Left ventricle myocardium superior (tissue), 1 donor: ENCODE measurements at regions not wholly inside any gene's neighbourhood (a gene's known extent, or its start where the extent isn't known, plus 50 kb on each side); places are given as distances from the start of the nearest gene placed in this dataset.
"Not testable (repeated sequence)": the region's sequence is repeated elsewhere in the genome, so short reads cannot be mapped to it uniquely, and the experiment has no call there.

Experiments
- ATAC-seq: fragments of 200-7000 bp; cut with Tn5 transposase; one replicate; pipeline ENCODE4 v1.9.1; 2020; ENCODE audit warnings: mild to moderate bottlenecking, moderate library complexity
- DNase-seq: peaks from one replicate; pipeline ENCODE4 v3.0.0-alpha.2; 2020
- intact Hi-C: fragments of 100-400 bp; cut with micrococcal nuclease; formaldehyde crosslinking; loops from one replicate; pipeline ENCODE4 v1.11.0; 2022
- donor health status: DM: no; HTN: yes; CAD: no; lungs with severe emphysema.

DNA sequence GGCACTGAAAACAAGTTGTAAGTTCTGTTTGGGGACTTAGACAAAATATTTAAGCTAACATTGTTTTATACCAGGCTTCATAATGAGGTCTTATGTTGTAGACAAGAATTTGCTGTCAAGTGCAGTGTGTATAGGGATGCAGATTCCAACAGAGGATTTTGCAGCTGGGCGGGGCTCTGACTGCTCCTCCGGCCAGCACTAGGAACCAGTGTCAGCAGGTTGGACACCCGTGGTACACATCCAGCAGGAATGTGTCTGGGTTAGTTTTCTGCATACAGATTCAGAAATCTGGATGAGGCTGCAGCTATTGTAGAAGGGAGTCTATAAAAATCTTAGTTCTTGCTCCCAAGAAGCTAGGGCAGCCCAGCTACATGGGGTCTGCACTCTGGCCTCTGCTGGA is 194.3 kb upstream of the RBM19 start:
- intact Hi-C loops = loop anchor here (10.0 kb wide), 2 partner anchors 314 to 344 kb away; no protein-coding TSS in a partner anchor
- DNase-seq = no peak
- ATAC-seq = no peak

DNA sequence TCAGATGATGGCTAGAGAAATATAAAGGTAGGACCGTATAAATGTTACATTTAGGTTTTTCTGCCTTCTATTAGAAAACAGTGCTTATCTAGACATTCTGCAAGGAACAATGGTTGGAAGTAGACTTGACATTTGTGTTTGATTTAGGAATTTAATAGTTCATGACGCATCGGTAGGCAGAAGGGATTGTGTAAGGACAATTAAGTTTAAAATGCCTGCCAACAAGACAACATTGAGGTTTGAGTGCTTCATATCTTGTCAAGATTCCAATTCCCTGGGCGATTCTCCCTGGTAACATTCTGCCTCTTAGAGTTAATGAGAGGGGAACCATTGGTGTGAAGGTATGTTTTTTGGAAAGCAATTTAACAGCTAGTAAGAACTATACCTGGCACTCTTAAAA is 186.8 kb upstream of the RBM19 start:
- DNase-seq (no peak), ATAC-seq (no peak)
- intact Hi-C loops = no loop called here

DNA sequence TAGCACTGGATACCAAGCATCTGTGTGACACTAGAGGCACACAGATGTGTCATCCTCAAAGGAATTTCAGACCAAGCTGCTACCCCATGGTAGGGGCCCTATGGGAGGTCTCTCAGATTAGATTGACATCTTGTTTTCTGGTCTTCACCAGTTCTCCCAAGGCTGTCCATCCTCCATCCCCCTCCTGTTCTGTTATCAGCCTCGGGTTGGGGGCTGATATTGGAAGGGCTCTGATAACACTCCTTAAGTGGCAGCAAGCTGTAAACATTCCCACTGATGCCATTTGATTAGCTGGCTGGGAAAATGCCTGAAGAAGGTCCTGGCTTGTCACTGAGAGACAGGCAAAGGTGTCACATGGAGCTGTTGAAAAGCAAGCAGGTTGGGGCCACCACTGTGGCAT is 185.9 kb upstream of the RBM19 start:
- ATAC-seq = no peak
- no peak for DNase-seq
- intact Hi-C loops = no loop called here

DNA sequence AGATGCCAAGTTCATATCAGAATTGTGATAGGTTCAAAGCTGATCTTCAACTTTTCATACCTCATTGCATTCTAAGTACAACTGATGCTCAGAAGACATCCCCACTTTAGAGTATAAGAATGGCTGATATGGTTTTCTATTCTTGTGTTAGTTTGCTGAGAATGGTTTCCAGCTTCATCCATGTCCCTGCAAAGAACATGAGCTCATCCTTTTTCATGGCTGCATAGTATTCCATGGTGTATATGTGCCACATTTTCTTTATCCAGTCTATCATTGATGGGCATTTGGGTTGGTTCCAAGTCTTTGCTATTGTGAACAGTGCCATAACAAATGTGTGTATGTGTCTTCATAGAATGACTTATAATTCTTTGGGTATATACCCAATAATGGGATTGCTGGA is 184.5 kb upstream of the RBM19 start:
- ATAC-seq, DNase-seq, intact Hi-C loops: not testable (repeated sequence)

DNA sequence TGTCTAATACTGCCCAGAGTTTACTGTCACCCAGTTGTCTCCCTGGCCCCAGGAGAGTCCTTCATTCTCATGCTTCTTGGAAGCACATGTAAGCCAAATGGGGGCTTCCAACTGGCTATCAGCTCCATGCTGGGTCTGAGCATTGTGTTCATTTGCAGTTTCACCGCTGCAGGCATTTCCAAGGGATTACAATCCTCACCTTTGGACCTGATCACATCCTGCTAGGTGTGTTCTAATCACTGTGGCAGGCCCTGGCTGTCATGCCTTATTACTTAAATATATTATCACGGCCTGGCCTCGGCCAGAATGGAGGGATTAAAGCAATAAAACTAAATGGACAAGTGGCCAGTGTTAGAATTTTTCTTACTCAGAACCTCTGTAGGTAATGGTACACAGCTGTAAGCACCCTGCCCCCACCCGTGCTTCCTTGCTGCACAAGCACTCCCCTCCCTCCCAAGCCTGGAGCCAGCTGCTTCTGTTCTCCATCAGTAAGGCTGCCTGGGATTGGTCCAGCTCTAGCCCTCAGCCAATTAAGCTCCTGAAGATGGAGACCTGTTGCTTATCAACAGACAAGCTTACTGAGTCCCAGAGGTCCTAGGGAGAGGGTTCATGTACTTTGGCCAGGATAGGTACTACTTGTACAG is 175.9 kb upstream of the RBM19 start:
- ATAC-seq (no peak), DNase-seq (no peak)
- intact Hi-C loops = no loop called here

DNA sequence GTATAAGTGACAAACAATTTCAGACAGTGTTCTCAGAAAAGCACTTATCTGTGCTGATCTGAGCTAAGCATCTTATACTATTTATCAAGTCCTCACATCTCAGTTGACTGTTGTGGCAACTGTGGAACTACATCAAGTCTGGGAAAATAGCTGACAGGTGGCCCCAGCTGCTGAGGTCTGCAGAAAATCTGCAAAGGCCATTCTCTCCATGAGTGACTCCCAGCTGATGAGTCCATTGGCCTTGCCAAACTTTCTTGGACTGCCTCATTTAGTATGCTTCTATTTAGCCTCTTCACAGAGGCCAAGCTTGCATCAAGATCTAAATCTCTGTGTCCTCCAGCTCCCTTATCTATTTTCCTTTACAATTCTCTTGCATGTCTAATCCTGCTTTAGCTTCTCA is 174.5 kb upstream of the RBM19 start:
- DNase-seq (no peak), ATAC-seq (no peak)
- intact Hi-C loops = no loop called here

DNA sequence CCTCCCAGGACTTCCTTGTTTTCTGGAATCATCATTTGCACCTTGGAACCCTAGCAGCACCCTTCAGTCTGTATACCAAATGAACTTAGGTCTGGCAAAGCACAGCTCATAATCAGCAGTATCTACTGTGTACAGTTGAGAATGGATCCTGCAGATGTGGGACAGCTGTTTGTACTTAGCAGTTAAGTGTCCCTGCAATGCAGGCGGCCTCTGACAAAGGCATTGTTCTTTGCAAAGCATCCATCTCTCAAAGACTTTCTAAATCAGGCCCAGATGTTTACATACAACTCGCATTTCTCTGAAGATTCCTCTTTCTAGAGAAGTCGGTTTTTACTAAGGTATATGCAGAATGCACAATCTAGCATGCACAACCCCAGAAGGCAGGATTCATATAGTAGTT is 170.5 kb upstream of the RBM19 start:
- DNase-seq (no peak), ATAC-seq (no peak)
- intact Hi-C loops = no loop called here

DNA sequence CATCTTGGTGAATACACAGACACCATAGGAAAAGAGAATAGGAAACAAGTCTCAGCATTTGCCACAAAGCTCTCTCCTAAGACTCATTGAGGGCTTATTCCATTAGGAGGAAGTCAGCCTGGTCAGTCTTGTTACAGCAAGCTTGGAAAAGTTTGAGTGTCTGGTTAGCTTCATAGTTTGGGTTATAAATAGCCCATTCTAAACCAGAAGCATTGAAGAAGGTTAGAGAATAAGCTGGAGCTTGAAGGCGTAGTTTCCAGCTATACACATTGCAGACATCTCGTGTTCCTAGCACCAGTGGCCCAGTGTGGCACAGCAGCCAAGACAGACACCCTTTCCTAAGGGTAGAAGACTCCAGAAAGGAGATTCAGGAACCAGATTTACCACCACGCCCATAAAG is 168.8 kb upstream of the RBM19 start:
- ATAC-seq = no peak
- intact Hi-C loops = no loop called here
- DNase-seq = no peak

DNA sequence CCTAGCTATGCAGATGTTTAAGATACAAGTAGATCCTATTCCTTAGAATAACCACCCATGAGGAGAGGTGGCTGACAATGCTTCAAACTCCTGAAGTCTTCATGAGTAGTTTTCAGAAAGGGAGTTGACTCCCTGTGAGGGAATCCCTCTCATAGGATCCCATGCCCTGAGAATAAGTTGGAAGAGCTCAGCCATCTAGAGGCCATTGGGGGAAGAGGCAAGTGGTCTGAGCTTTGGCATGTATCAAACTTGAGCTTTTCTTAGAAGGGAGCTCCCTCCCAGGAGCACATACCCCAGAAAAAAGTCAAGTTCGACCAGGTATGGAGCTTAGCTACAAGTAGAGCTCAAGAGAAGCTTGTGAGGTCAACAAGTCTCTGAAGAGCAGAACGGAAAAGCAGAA is 165.7 kb upstream of the RBM19 start:
- no peak for DNase-seq
- intact Hi-C loops = no loop called here

DNA sequence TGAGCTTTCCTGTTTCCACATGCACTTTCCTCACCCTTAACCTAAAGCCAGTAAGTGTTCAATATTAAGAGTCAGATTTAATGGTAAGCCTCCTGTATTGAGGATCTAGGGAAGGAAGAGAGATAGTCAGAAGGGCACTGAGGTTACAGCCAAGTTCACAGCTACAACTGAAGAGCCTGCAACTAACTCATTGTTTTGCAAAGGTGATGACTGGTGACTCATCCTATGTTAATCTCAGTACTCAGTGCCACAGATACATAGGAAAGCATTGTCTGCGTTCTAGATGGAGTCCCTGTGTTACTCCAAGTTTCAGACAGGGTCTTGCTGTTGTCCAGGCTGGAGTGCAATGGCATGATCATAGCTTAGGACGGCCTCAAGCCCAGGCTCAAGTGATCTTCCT is 157.0 kb upstream of the RBM19 start:
- intact Hi-C loops = no loop called here
- ATAC-seq (no peak), DNase-seq (no peak)

More for the DNA sequence above, 165.7 kb upstream of the RBM19 start:
- no peak for ATAC-seq

DNA sequence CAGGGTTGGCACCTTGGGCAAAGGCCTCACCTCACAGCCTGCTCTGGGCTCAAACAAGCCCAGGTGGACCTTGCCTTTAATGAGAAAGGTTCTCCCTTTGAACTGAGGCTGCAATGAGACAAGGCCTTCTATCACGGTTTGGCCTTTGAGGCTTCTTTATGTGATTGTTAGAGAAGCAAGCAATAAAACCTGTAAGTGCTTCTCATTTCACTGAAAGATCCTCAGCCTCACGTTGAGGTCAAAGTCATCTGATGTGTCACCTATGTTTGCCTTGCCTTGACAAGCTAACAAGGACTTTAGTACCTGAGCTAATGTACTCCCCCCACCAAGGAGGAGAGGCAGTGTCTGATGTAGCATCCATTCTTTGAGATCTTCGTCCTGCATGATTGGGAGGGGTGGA is 155.9 kb upstream of the RBM19 start:
- ATAC-seq = no peak
- no peak for DNase-seq
- intact Hi-C loops = no loop called here

DNA sequence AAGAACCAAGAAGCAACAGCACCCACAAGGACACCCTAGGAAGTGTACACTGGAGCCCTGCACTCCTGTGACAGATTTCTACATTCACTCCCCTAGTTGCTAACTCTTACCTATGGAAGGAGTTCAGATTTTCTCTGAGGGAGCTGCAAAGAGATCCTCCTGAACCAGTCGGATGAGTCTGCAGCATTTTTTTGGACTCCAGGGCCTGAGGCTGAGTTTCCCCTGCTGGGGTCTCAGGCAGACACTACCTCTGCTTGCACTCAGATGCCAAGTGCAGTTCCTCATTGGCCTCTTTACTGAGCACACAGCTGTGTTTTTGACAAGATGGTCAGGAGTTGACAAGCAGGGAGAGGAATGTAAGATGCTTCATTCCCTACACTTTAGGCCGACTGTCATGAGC is 153.2 kb upstream of the RBM19 start:
- DNase-seq (no peak), ATAC-seq (no peak)
- intact Hi-C loops = no loop called here

DNA sequence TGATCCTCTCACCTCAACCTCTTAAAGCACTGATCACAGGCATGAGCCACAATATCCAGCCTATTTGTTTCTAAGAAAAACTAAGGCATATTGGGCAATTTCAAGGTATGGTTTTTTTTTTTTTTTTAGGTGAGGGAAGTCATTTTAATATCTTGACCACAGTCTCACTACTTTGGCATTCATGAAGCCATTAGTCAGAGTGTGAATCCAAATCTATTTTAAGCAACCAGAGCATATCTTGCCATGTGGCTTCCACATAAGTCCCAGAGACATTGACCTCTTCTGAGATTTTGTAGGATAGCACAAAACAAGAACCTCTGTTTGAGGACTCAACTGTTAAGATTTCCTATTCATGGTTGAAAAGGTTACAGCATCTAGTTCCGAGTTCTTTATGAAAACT is 130.3 kb upstream of the RBM19 start:
- intact Hi-C loops = no loop called here
- peak; percentile 43 for ATAC-seq
- no peak for DNase-seq

DNA sequence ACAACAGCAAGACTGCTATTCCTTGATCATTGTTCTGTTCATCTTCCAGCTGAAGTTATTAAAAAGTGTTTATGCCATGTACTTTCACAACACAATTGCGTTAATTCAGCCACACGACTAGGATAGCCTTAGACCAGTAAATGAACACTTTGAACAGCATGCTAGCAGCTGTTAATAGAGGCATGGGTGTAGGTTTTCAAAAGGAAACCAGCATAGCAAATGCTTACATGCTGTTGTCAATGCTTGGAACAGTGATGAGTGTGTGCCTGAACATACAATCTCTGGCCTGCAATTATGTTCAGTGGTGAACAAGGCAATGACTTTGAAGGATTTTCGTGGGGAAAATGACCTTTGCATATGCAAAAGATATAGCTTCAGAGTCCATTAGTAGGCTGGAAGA is 127.4 kb upstream of the RBM19 start:
- no peak for DNase-seq
- intact Hi-C loops = no loop called here

DNA sequence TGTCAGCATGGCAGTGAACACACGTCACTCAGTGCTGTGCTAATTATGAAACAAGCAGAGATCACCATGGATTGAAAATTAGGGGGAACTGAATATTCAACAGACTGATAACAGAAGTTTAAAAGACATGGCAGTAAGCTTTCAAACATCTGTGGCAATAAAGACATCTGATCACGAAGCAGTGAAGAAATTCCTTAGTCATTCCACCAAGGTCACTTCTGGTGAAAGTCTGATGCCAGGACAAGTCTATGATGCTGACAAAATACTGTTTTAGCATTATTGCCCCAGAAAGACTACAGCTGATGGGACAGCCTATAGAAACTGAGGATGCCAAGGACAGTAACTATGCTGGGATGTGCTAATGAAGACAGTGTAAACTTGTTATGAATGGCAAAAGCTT is 126.9 kb upstream of the RBM19 start:
- intact Hi-C loops = no loop called here
- DNase-seq (no peak), ATAC-seq (no peak)

More for the DNA sequence above, 127.4 kb upstream of the RBM19 start:
- ATAC-seq = no peak

DNA sequence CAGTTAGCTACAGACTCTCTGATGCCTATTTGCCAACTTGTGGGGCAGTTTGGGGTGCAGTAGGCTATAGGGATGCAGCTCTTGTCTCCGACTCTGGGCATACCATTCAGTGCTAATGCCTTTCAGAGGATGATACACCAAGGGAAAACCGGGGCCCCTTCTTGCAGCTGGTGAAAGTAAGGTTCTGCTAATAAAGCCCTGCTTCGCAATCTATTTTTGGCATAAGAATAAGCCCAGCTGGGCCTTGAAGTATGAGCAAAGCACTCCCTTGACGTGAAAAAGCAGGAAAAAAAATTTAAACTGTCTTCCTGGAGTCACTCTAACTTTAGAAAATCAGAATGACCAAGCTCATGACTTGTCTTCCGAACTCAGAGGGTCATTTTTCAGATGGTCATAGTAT is 124.1 kb upstream of the RBM19 start:
- intact Hi-C loops = no loop called here
- DNase-seq (no peak), ATAC-seq (no peak)

DNA sequence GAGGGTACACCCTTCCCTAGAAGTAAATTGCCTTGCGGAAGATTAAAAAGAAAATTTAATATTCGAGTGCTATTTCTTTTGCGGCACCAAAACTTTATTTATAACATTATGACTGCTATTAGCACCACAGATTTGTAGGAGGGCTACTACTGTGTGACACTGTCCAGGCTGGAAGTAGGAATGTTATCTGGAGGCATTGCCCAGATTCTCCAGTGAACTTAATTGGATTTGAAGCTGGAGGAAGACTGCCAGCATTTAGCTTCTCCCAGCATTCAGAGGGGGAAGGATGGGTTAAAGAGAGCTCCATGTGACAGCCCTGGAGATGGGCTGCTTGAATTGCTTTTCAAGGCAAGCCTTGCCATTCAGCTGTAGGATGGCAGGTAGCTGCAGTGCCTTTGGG is 107.0 kb upstream of the RBM19 start:
- DNase-seq = no peak
- intact Hi-C loops = no loop called here
- peak; percentile 32 for ATAC-seq

DNA sequence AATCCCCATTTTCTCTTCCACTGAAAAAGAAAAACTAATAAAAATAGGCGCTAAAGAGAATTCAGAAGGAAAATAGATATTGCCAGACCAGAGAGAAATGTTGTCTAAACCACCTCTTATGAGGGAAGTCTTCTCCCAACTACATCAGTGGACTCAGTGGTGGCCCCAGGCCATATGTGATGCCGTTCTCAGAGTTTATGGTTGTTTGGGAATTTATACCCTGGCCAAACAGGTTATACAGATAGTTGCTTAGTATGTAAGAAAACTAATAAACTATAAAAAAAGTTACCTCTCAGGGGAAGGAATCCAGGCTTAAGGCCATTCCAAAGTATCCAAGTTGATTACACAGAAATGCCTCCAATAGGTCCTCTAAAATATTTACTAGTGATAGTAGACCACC is 103.4 kb upstream of the RBM19 start:
- DNase-seq (no peak), ATAC-seq (no peak)
- intact Hi-C loops = no loop called here

DNA sequence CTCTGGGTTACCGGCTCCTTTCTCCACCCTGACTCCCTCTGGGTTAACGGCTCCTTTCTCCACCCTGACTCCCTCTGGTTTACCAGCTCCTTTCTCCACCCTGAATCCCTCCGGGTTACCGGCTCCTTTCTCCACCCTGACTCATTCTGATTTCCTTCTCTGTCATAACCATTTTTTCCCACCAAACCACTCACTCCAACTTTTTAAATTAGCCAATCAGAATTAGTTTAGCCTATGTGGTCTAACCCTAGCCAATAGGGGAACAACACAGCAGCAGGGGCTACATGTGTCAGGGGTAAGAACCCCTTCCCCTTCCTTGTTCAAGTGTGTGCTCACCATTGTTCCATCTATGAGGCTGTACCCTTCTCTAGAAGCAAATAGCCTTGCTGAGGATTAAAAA is 98.4 kb upstream of the RBM19 start:
- DNase-seq = no peak
- intact Hi-C loops = no loop called here
- no peak for ATAC-seq

DNA sequence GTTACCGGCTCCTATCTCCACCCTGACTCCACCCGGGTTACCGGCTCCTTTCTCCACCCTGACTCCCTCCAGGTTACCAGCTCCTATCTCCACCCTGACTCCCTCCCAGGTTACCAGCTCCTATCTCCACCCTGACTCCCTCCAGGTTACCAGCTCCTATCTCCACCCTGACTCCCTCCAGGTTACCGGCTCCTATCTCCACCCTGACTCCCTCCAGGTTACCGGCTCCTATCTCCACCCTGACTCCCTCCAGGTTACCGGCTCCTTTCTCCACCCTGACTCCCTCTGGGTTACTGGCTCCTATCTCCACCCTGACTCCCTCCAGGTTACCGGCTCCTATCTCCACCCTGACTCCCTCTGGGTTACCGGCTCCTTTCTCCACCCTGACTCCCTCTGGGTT is 97.9 kb upstream of the RBM19 start:
- intact Hi-C loops, ATAC-seq, DNase-seq: not testable (repeated sequence)

DNA sequence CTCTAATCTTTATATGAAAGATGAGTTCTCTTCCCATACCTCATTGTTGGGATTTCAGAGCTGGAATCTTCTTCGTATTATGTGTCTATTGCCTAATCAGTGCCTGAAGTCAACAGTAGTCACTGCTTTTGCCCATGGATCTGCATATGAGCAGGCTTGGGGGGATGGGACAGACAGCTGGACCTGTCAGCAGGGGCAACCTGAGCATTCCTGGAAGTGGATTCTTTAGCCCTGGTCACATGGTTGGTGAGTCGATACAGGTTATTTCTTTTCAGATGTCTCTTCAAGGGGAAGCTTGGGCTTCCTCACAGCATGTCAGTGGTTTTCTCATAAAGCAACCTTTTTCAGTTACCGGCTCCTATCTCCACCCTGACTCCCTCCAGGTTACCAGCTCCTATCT is 97.3 kb upstream of the RBM19 start:
- DNase-seq (no peak), ATAC-seq (no peak)
- intact Hi-C loops = no loop called here

DNA sequence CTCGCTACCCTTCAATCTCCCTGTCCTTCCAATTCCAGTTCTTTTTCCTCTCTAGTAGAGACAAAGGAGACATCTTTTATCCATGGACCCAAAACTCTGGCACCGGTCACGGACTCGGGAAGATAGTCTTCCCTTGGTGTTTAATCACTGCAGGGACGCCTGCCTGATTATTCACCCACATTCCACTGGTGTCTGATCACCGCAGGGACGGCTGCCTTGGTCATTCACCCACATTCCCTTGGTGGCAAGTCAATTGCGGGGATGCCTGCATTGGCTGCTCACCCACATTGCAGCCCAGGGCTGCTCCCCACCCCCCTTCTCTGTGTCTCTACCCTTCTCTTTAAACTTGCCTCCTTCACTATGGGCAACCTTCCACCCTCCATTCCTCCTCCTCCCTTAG is 90.2 kb upstream of the RBM19 start:
- DNase-seq, ATAC-seq, intact Hi-C loops: not testable (repeated sequence)
